ENCODE measurements at regions not wholly inside any gene's neighbourhood (a gene's known extent, or its start where the extent isn't known, plus 50 kb on each side); places are given as distances from the start of the nearest gene placed in this dataset.

DNA sequence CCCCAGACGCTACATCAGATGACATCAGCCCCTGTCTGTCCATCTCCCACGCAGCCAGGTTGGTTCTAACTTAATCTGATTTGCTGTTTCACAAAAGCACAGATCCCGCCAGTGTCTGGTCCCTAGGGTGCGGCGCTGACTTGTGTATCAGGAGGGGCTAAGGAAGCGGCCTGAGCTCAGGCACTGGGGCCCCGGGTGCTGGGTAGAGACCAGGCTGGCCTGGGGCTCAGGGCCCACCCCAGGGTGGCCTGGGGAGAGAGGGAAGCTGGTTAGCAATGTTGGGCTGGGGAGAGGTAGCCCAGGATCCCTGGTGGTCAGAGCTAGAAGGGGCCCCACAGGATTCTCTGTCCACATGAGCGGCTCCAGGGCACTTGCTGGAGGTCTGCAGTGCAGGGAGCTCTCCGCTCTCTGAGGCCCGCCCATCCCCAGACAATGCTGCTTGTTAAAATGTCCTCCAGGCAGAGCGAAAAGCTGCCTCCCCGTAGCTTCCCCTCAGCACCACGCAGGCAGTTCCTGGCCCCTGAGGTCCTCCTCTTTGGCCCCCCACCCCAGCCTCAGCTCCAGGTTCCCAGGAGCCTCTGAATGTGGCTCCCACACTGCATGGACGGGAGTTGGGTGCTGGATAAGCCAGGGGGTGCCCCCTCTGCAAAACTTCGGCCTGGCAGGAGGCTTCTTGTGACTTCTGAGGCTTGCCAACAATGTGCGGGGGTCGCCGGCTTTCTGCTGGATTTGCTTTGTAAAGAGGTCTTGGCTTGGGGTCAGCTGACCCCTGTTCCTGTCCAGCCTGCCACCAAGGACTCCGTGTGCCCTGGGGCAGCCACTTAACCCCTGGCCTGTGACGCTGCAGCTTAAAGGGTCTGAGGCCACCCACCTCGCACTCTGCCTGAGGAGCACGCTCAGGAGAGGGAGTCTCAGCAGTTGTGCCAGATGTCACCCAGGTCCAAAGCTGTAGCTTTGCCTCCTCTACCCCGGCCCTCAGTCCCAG lies 112.9 kb downstream of the CPZ start:
- TF ChIP-seq BHLHE40 (IDR thresholded peaks at IDR 0.05; ENCODE audit: borderline replicate concordance) (no peak), LEF1 (IDR thresholded peaks at IDR 0.05; ENCODE audit: borderline replicate concordance) (no peak), FOXM1 (IDR thresholded peaks at IDR 0.05; ENCODE audit: borderline replicate concordance) (no peak), FOXK2 (IDR thresholded peaks at IDR 0.05) (no peak), SP1 (IDR thresholded peaks at IDR 0.05) (no peak), SUZ12 (IDR thresholded peaks at IDR 0.05) (no peak)
